WERI-Rb-1 (cell line): ENCODE measurements at regions not wholly inside any gene's neighbourhood (a gene's known extent, or its start where the extent isn't known, plus 50 kb on each side); places are given as distances from the start of the nearest gene placed in this dataset.

ENCODE experiments used
- DNase-seq: peaks from one replicate; pipeline ENCODE4 v3.0.0-alpha.2; 2020
- H3K27ac ChIP-seq: fragments of 250-450 bp; sonication (Bioruptor Pico); 2 replicates; pipeline ENCODE4 v1.5.1; 2020; ENCODE audit warnings: mild to moderate bottlenecking, moderate library complexity
- H3K27me3 ChIP-seq: fragments of 250-450 bp; sonication (Bioruptor Pico); 2 replicates; pipeline ENCODE4 v1.5.1; 2021; ENCODE audit warnings: mild to moderate bottlenecking, low read depth, moderate library complexity; ENCODE audit not compliant: insufficient read depth, severe bottlenecking
- H3K36me3 ChIP-seq: fragments of 250-450 bp; sonication (Bioruptor Pico); 2 replicates; pipeline ENCODE4 v1.5.1; 2020; ENCODE audit warnings: mild to moderate bottlenecking, moderate library complexity
- H3K4me3 ChIP-seq: 2 replicates; pipeline ENCODE4 v1.5.1; 2011; ENCODE audit warnings: low read depth, mild to moderate bottlenecking, control low read depth, low read length
- H3K9me3 ChIP-seq: fragments of 250-450 bp; sonication (Bioruptor Pico); 2 replicates; pipeline ENCODE4 v1.5.1; 2021; ENCODE audit warnings: mild to moderate bottlenecking, moderate library complexity; ENCODE audit not compliant: severe bottlenecking
- CTCF ChIP-seq: IDR thresholded peaks from 2 replicates; pipeline ENCODE4 v1.5.1; 2011; ENCODE audit warnings: low read depth, mild to moderate bottlenecking, control low read depth, inconsistent platforms, low read length

DNA sequence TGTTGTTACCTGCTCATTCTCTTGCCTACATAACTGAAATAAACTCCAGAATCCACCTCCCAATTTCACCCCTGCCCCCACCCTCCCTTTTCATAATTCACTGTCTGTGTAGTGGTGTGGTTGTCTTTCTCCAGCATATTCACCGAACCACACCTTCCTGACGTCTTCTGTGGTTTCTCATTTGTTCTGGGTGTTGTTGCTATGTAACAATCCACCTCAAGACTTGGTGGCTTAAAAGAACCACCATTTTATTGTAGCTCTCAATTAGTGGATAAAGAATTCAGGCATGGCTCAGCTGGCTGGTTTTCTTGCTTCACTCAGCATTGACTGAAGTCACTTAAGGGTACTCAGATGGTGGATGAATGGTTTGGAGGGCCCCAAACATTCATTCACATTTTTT, 229.8 kb downstream of the MAF start:
- Histone ChIP-seq H3K27ac (no peak overlapping the region), H3K36me3 (no peaks in the 10 kb centered on the region), H3K27me3 (peaks cover 25% of the 10 kb centered on the region), H3K4me3 (no peak overlapping the region), H3K9me3 (no peaks in the 10 kb centered on the region)
- no peak for DNase-seq
- TF ChIP-seq CTCF: no peak

DNA sequence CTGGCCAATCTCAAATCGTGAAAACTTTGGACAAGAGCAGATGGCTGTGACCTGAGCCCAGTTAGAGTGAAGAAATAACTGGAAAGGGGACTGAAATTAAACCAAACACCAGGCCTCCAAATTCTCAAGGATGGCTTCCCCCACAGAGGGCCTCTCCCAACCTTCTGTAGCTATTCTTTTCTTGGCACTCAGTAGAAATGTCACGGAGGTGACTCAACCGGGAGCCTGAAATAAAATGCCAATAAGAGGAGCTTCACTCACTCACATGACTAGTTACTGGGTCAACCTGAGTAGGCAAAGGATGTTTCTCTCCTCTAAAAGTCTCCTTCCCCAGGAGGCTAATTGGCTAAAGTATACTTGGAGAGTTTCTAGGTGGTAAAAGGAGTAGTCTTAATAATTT, 230.7 kb downstream of the MAF start:
- H3K9me3 ChIP-seq: no peaks in the 10 kb centered on the region
- no peak for TF ChIP-seq CTCF
- no peak overlapping the region for H3K4me3 ChIP-seq
- H3K27ac ChIP-seq: no peak overlapping the region
- no peaks in the 10 kb centered on the region for H3K36me3 ChIP-seq
- H3K27me3 ChIP-seq: peaks cover 29% of the 10 kb centered on the region
- DNase-seq: no peak

GRCh38 chr16:79367822-79368221, 232.7 kb downstream of the MAF start:
- H3K4me3 ChIP-seq: no peak overlapping the region
- H3K36me3 ChIP-seq: no peaks in the 10 kb centered on the region
- DNase-seq: no peak
- no peak for TF ChIP-seq CTCF
- H3K9me3 ChIP-seq: no peaks in the 10 kb centered on the region
- H3K27ac ChIP-seq: no peak overlapping the region
- peaks cover 34% of the 10 kb centered on the region for H3K27me3 ChIP-seq

DNA sequence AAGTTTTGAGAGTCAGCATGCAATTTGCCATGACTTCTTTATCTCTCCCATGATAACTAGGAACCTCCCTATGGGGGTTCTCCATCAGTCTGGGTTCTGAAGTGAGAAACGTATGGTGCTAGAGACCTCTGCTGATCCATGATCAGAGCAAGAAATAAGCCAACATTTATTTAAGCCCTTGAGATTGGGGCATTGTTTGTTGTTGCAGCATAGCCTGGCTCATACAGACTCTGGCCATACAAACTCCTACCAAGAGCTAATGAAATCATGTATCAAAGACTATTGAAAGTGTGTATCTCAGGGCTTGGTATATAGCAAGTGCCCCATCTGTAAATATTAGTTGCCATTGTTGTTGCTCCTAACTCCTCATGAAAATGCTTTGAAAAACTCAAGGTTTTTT, 233.9 kb downstream of the MAF start:
- no peak for TF ChIP-seq CTCF
- no peak overlapping the region for H3K4me3 ChIP-seq
- H3K9me3 ChIP-seq: no peaks in the 10 kb centered on the region
- no peak overlapping the region for H3K27ac ChIP-seq
- no peaks in the 10 kb centered on the region for H3K36me3 ChIP-seq
- H3K27me3 ChIP-seq: peaks cover 40% of the 10 kb centered on the region
- DNase-seq: no peak

GRCh38 chr16:79365702-79366101, 234.8 kb downstream of the MAF start:
- peaks cover 43% of the 10 kb centered on the region for H3K27me3 ChIP-seq

More at GRCh38 chr16:79365702-79366101, 234.8 kb downstream of the MAF start:
- Histone ChIP-seq H3K4me3 (no peak overlapping the region), H3K27ac (no peak overlapping the region), H3K36me3 (no peaks in the 10 kb centered on the region), H3K9me3 (no peaks in the 10 kb centered on the region)
- no peak for TF ChIP-seq CTCF
- DNase-seq: no peak
